ENCODE measurements at regions not wholly inside any gene's neighbourhood (a gene's known extent, or its start where the extent isn't known, plus 50 kb on each side); places are given as distances from the start of the nearest gene placed in this dataset.

GRCh38 chr21:26761174-26761915 lies 83.9 kb downstream of the ADAMTS1 start:
- H3K4me1 ChIP-seq = no peaks in the 10 kb centered on the region
- no peaks in the 10 kb centered on the region for H3K27me3 ChIP-seq
- no peaks in the 10 kb centered on the region for H4K20me1 ChIP-seq
- H3K36me3 ChIP-seq = no peaks in the 10 kb centered on the region
- no peak overlapping the region for H3K9ac ChIP-seq
- no peaks in the 10 kb centered on the region for H3K9me3 ChIP-seq
- H3K4me3 ChIP-seq = no peak overlapping the region
- H3K4me2 ChIP-seq = no peak overlapping the region
- H3K27ac ChIP-seq = no peak overlapping the region
- TF ChIP-seq Cebpa-rat (IDR thresholded peaks at IDR 0.05) = no peak

- Histone ChIP-seq H3K27me3 (no peaks in the 10 kb centered on the region), H3K9me3 (no peaks in the 10 kb centered on the region), H4K20me1 (no peaks in the 10 kb centered on the region), H3K4me2 (no peak overlapping the region), H3K9ac (no peak overlapping the region), H3K4me3 (no peak overlapping the region), H3K27ac (no peak overlapping the region), H3K4me1 (no peaks in the 10 kb centered on the region), H3K36me3 (no peaks in the 10 kb centered on the region)
- TF ChIP-seq Cebpa-rat (IDR thresholded peaks at IDR 0.05) = no peak
Observed at GRCh38 chr21:26759731-26760130, 85.5 kb downstream of the ADAMTS1 start.

- Histone ChIP-seq H3K36me3 (no peaks in the 10 kb centered on the region), H3K4me3 (no peak overlapping the region), H3K27ac (no peak overlapping the region), H3K9ac (no peak overlapping the region), H3K4me2 (no peak overlapping the region), H4K20me1 (no peaks in the 10 kb centered on the region), H3K27me3 (no peaks in the 10 kb centered on the region), H3K4me1 (no peaks in the 10 kb centered on the region), H3K9me3 (no peaks in the 10 kb centered on the region)
- TF ChIP-seq Cebpa-rat (IDR thresholded peaks at IDR 0.05) = no peak
Observed at GRCh38 chr21:26758083-26758880, 86.9 kb downstream of the ADAMTS1 start.

- H3K4me2 ChIP-seq = no peak overlapping the region
- no peak overlapping the region for H3K27ac ChIP-seq
- no peak overlapping the region for H3K4me3 ChIP-seq
- H3K27me3 ChIP-seq = no peaks in the 10 kb centered on the region
- no peak overlapping the region for H3K9ac ChIP-seq
- H3K9me3 ChIP-seq = no peaks in the 10 kb centered on the region
- H3K4me1 ChIP-seq = no peaks in the 10 kb centered on the region
- no peaks in the 10 kb centered on the region for H4K20me1 ChIP-seq
- TF ChIP-seq Cebpa-rat (IDR thresholded peaks at IDR 0.05) = no peak
- H3K36me3 ChIP-seq = no peaks in the 10 kb centered on the region
Observed at GRCh38 chr21:26756491-26757159, 88.6 kb downstream of the ADAMTS1 start.

- H3K27ac ChIP-seq = no peak overlapping the region
- no peak overlapping the region for H3K4me3 ChIP-seq
- no peaks in the 10 kb centered on the region for H3K27me3 ChIP-seq
- TF ChIP-seq Cebpa-rat (IDR thresholded peaks at IDR 0.05) = no peak
- H3K36me3 ChIP-seq = no peaks in the 10 kb centered on the region
- H3K9me3 ChIP-seq = no peaks in the 10 kb centered on the region
- H3K4me2 ChIP-seq = no peak overlapping the region
- H4K20me1 ChIP-seq = no peaks in the 10 kb centered on the region
- H3K4me1 ChIP-seq = no peaks in the 10 kb centered on the region
- no peak overlapping the region for H3K9ac ChIP-seq
Observed at GRCh38 chr21:26754853-26755252, 90.4 kb downstream of the ADAMTS1 start.

- H3K27ac ChIP-seq = no peak overlapping the region
- no peak overlapping the region for H3K9ac ChIP-seq
- H3K4me3 ChIP-seq = no peak overlapping the region
- no peak overlapping the region for H3K4me2 ChIP-seq
- H4K20me1 ChIP-seq = no peaks in the 10 kb centered on the region
- TF ChIP-seq Cebpa-rat (IDR thresholded peaks at IDR 0.05) = no peak
- no peaks in the 10 kb centered on the region for H3K27me3 ChIP-seq
- H3K4me1 ChIP-seq = no peaks in the 10 kb centered on the region
- no peaks in the 10 kb centered on the region for H3K36me3 ChIP-seq
- no peaks in the 10 kb centered on the region for H3K9me3 ChIP-seq
Observed at GRCh38 chr21:26753822-26754221, 91.4 kb downstream of the ADAMTS1 start.

GRCh38 chr21:26752849-26753248 lies 92.4 kb downstream of the ADAMTS1 start:
- H3K27me3 ChIP-seq = no peaks in the 10 kb centered on the region
- H3K4me1 ChIP-seq = no peaks in the 10 kb centered on the region
- TF ChIP-seq Cebpa-rat (IDR thresholded peaks at IDR 0.05) = no peak
- H3K9me3 ChIP-seq = no peaks in the 10 kb centered on the region
- H3K36me3 ChIP-seq = no peaks in the 10 kb centered on the region
- H4K20me1 ChIP-seq = no peaks in the 10 kb centered on the region
- no peak overlapping the region for H3K9ac ChIP-seq
- H3K4me3 ChIP-seq = no peak overlapping the region
- no peak overlapping the region for H3K4me2 ChIP-seq
- no peak overlapping the region for H3K27ac ChIP-seq

GRCh38 chr21:26751305-26751704 lies 93.9 kb downstream of the ADAMTS1 start:
- Histone ChIP-seq H3K4me1 (no peaks in the 10 kb centered on the region), H3K4me3 (no peak overlapping the region), H3K4me2 (no peak overlapping the region), H3K27ac (no peak overlapping the region), H3K9ac (no peak overlapping the region), H4K20me1 (no peaks in the 10 kb centered on the region), H3K27me3 (no peaks in the 10 kb centered on the region), H3K36me3 (no peaks in the 10 kb centered on the region), H3K9me3 (no peaks in the 10 kb centered on the region)
- no peak for TF ChIP-seq Cebpa-rat (IDR thresholded peaks at IDR 0.05)

GRCh38 chr21:26748066-26748465 lies 97.1 kb downstream of the ADAMTS1 start:
- no peaks in the 10 kb centered on the region for H4K20me1 ChIP-seq
- H3K4me3 ChIP-seq = no peak overlapping the region
- no peak overlapping the region for H3K9ac ChIP-seq
- no peaks in the 10 kb centered on the region for H3K36me3 ChIP-seq
- H3K4me2 ChIP-seq = no peak overlapping the region
- H3K27ac ChIP-seq = no peak overlapping the region
- no peaks in the 10 kb centered on the region for H3K27me3 ChIP-seq
- no peaks in the 10 kb centered on the region for H3K4me1 ChIP-seq
- TF ChIP-seq Cebpa-rat (IDR thresholded peaks at IDR 0.05) = no peak
- H3K9me3 ChIP-seq = no peaks in the 10 kb centered on the region

- no peak overlapping the region for H3K4me2 ChIP-seq
Observed at GRCh38 chr21:26747216-26747615, 98.0 kb downstream of the ADAMTS1 start.

More at GRCh38 chr21:26747216-26747615, 98.0 kb downstream of the ADAMTS1 start:
- Histone ChIP-seq H3K9ac (no peak overlapping the region), H3K27ac (no peak overlapping the region), H3K4me3 (no peak overlapping the region), H3K36me3 (no peaks in the 10 kb centered on the region), H3K9me3 (no peaks in the 10 kb centered on the region), H4K20me1 (no peaks in the 10 kb centered on the region), H3K4me1 (no peaks in the 10 kb centered on the region), H3K27me3 (no peaks in the 10 kb centered on the region)
- no peak for TF ChIP-seq Cebpa-rat (IDR thresholded peaks at IDR 0.05)
